ENCODE measurements at regions not wholly inside any gene's neighbourhood (a gene's known extent, or its start where the extent isn't known, plus 50 kb on each side); places are given as distances from the start of the nearest gene placed in this dataset.

DNA sequence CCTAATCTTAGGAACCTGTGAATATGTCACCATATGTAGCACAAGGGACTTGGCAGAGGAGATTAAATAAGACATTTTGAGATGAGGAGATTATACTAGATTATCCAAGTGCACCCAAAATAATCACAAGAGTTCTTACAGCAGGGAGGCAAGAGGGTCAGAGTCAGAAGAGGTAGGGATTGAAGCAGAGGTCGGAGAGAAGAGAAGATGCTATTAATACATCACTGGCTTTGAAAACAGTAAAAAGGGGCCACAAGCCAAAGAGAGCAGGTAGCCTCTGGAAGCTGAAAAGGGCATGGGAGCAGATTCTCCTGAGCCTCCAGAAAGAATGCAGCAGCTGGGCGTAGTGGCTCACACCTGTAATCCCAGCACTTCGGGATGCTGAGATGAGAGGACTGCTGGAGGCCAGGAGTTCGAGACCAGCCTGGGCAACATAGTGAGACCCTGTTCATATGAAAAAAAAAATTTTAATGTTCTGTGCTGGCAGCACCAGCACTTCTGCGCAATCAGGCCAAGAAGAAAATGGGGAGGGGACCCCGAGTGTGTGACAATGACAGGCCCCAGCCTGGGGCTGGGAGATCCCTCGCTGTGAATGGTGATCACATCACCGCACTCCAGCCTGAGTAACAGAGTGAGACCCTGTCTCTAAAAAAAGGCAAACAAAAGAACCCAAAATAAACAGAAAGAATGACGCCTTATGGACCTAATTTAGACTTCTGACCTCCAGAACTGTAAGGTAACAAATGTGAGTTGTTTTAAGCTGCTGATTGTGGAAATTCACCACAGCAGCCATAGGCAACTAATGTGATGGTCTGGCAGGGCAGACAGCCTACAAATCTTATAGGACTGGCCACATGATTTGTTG, 275.4 kb downstream of the MRTFB start:
- CTCF ChIA-PET (ENCODE audit: low intra/inter-chr PET ratio) = no interaction called here
- WGBS (ENCODE audit: insufficient coverage, low coverage, missing lambda C conversion rate) = 13% methylated on average over 8 of the region's 9 CpGs

More for the DNA sequence above, 275.4 kb downstream of the MRTFB start:
- DNase-seq (ENCODE audit: extremely low read depth in 1 of 4, low spot score in 3 of 4) = no peak
- no peak overlapping the region for H3K4me2 ChIP-seq (ENCODE audit: insufficient read depth, low read length)
- 0 out of 2 replicates have a peak, but pooled peaks cover 3% of the 10 kb centered on the region for H4K20me1 ChIP-seq (replicated peaks; ENCODE audit: control insufficient read depth, insufficient read depth, low read length)
- no peak for TF ChIP-seq TFAP4 (CRISPR knock-in tag; IDR thresholded peaks at IDR 0.05; ENCODE audit: borderline replicate concordance)
- TF ChIP-seq ZNF121 (CRISPR knock-in tag; conservative IDR thresholded peaks at IDR 0.05) = peak; percentile 10; the same call in 1 of the 2 replicates
- no peak for TF ChIP-seq ZNF41 (CRISPR knock-in tag; conservative IDR thresholded peaks at IDR 0.05)
- TF ChIP-seq ZEB2 (IDR thresholded peaks at IDR 0.05) = no peak
- TF ChIP-seq, protein P1, sequence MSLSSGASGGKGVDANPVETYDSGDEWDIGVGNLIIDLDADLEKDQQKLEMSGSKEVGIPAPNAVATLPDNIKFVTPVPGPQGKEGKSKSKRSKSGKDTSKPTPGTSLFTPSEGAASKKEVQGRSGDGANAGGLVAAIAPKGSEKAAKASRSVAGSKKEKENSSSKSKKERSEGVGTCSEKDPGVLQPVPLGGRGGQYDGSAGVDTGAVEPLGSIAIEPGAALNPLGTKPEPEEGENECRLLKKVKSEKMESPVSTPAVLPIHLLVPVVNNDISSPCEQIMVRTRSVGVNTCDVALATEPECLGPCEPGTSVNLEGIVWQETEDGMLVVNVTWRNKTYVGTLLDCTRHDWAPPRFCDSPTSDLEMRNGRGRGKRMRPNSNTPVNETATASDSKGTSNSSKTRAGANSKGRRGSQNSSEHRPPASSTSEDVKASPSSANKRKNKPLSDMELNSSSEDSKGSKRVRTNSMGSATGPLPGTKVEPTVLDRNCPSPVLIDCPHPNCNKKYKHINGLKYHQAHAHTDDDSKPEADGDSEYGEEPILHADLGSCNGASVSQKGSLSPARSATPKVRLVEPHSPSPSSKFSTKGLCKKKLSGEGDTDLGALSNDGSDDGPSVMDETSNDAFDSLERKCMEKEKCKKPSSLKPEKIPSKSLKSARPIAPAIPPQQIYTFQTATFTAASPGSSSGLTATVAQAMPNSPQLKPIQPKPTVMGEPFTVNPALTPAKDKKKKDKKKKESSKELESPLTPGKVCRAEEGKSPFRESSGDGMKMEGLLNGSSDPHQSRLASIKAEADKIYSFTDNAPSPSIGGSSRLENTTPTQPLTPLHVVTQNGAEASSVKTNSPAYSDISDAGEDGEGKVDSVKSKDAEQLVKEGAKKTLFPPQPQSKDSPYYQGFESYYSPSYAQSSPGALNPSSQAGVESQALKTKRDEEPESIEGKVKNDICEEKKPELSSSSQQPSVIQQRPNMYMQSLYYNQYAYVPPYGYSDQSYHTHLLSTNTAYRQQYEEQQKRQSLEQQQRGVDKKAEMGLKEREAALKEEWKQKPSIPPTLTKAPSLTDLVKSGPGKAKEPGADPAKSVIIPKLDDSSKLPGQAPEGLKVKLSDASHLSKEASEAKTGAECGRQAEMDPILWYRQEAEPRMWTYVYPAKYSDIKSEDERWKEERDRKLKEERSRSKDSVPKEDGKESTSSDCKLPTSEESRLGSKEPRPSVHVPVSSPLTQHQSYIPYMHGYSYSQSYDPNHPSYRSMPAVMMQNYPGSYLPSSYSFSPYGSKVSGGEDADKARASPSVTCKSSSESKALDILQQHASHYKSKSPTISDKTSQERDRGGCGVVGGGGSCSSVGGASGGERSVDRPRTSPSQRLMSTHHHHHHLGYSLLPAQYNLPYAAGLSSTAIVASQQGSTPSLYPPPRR (CRISPR knock-in tag; IDR thresholded peaks at IDR 0.05; ENCODE audit: borderline replicate concordance) = no peak
- TF ChIP-seq SMAD2 (IDR thresholded peaks at IDR 0.05; ENCODE audit: low read depth, low read length) = no peak
- no peak for TF ChIP-seq SETDB1 (IDR thresholded peaks at IDR 0.05; ENCODE audit: low read length)
- H3K79me2 ChIP-seq (ENCODE audit: control insufficient read depth, insufficient read depth, low read length) = no peaks in the 10 kb centered on the region
- no peak overlapping the region for H3K9ac ChIP-seq (ENCODE audit: insufficient read depth in 1 of 2, low read depth in 2 of 2, low read length in 2 of 2)
- peaks cover 6 to 32% of the 10 kb centered on the region in 2 experiments; a peak in 4 of 5 replicates for H3K27me3 ChIP-seq (ENCODE audit: control insufficient read depth in 2 of 2, insufficient read depth in 2 of 2, low read length in 2 of 2)
- no peaks in the 10 kb centered on the region for H3K36me3 ChIP-seq (ENCODE audit: control insufficient read depth, insufficient read depth, low read length)
- ATAC-seq = no peak
- no TSS peak for BruUV-seq (replicated peaks)
- in situ Hi-C loops (cut with MboI) (no loop called here), intact Hi-C loops (cut with micrococcal nuclease) (no loop called here)
- H3K9me1 ChIP-seq (ENCODE audit: control insufficient read depth, insufficient read depth, low read length) = no peaks in the 10 kb centered on the region
- H3K9me3 ChIP-seq (replicated peaks; ENCODE audit: control insufficient read depth, insufficient read depth, low read depth, low read length) = 0 out of 2 replicates have a peak, but pooled peaks cover 3% of the 10 kb centered on the region
- H3K4me1 ChIP-seq (replicated peaks in 1 of 2; ENCODE audit: control insufficient read depth in 2 of 2, insufficient read depth in 2 of 2, low read length in 2 of 2) = no peaks in the 10 kb centered on the region; a peak in 1 of 5 replicates
- H3K4me3 ChIP-seq = no peak overlapping the region
- no peak overlapping the region for H3K27ac ChIP-seq (ENCODE audit: extremely low read depth, low read depth, low read length)
- POLR2A ChIA-PET = no interaction called here
- no peak overlapping the region for H2AFZ ChIP-seq (ENCODE audit: low read depth, low read length)
- no peak for FAIRE-seq
